Liver (tissue), 8 donors: ENCODE measurements at regions not wholly inside any gene's neighbourhood (a gene's known extent, or its start where the extent isn't known, plus 50 kb on each side); places are given as distances from the start of the nearest gene placed in this dataset.

Experiments used
- DNase-seq: peaks from one replicate; pipeline ENCODE4 v3.0.0-alpha.2; 2017; ENCODE audit warnings: low spot score
- H3K27ac ChIP-seq, 2 donors: one replicate each; pipeline ENCODE4 v1.7.0; 2013; ENCODE audit warnings: inconsistent platforms in 2 of 2, low read length in 2 of 2, control low read depth in 1 of 2, low read depth in 1 of 2, mild to moderate bottlenecking in 1 of 2
- H3K27me3 ChIP-seq, 4 donors: one replicate each; pipeline versions ENCODE4 v1.6.1 to v1.7.0; 2013; ENCODE audit warnings: low read length in 3 of 4, inconsistent platforms in 1 of 4, mild to moderate bottlenecking in 1 of 4, moderate library complexity in 1 of 4; ENCODE audit not compliant: control insufficient read depth in 4 of 4, insufficient read depth in 4 of 4
- H3K36me3 ChIP-seq, 4 donors: one replicate each; pipeline versions ENCODE4 v1.6.1 to v1.7.0; 2013; ENCODE audit warnings: low read length in 3 of 4, mild to moderate bottlenecking in 3 of 4, low read depth in 1 of 4, moderate library complexity in 1 of 4; ENCODE audit not compliant: control insufficient read depth in 4 of 4, insufficient read depth in 3 of 4
- H3K4me1 ChIP-seq, 4 donors: one replicate each; pipeline versions ENCODE4 v1.6.1 to v1.7.0; 2013; ENCODE audit warnings: low read length in 3 of 4, mild to moderate bottlenecking in 3 of 4, moderate library complexity in 1 of 4; ENCODE audit not compliant: control insufficient read depth in 4 of 4, insufficient read depth in 4 of 4
- H3K4me3 ChIP-seq, 3 donors: one replicate each; pipeline versions ENCODE4 v1.6.1 to v1.7.0; 2013; ENCODE audit warnings: low read length in 3 of 3, control low read depth in 1 of 3, low read depth in 1 of 3, mild to moderate bottlenecking in 1 of 3
- H3K9ac ChIP-seq, 2 donors: one replicate each; pipeline ENCODE4 v1.7.0; 2013; ENCODE audit warnings: low read length in 2 of 2, mild to moderate bottlenecking in 2 of 2, moderate library complexity in 2 of 2, control low read depth in 1 of 2, low read depth in 1 of 2
- H3K9me3 ChIP-seq, 4 donors: one replicate each; pipeline versions ENCODE4 v1.6.1 to v1.7.0; 2013; ENCODE audit warnings: low read length in 3 of 4; ENCODE audit not compliant: control insufficient read depth in 4 of 4
- EGR1 ChIP-seq, 2 donors: IDR thresholded peaks; 2 replicates each; pipeline ENCODE4 v1.6.1; 2016 to 2018; ENCODE audit warnings: antibody characterized with exemption in 2 of 2, low read depth in 2 of 2
- FOXA1 ChIP-seq: IDR thresholded peaks from 2 replicates; pipeline ENCODE4 v1.6.1; 2016; ENCODE audit warnings: antibody characterized with exemption
- GABPA ChIP-seq, 2 donors: IDR thresholded peaks in 1 of 2; conservative IDR thresholded peaks in 1 of 2; 2 replicates each; pipeline ENCODE4 v1.6.1; 2016; ENCODE audit warnings: antibody characterized with exemption in 2 of 2, mild to moderate bottlenecking in 1 of 2, moderate library complexity in 1 of 2
- HNF4A ChIP-seq, 2 donors: conservative IDR thresholded peaks; 2 replicates each; pipeline ENCODE4 v1.6.1; 2016; ENCODE audit warnings: antibody characterized with exemption in 2 of 2, mild to moderate bottlenecking in 2 of 2
- HNF4G ChIP-seq: IDR thresholded peaks from 2 replicates; pipeline ENCODE4 v1.6.1; 2016; ENCODE audit warnings: antibody characterized with exemption
- JUND ChIP-seq, 2 donors: IDR thresholded peaks; 2 replicates each; pipeline ENCODE4 v1.6.1; 2016; ENCODE audit warnings: antibody characterized with exemption in 2 of 2
- NR2F2 ChIP-seq: IDR thresholded peaks from 2 replicates; pipeline ENCODE4 v1.6.1; 2016; ENCODE audit warnings: antibody characterized with exemption
- RAD21 ChIP-seq, 2 donors: IDR thresholded peaks; 2 replicates each; pipeline ENCODE4 v1.6.1; 2016; ENCODE audit warnings: antibody characterized with exemption in 2 of 2, mild to moderate bottlenecking in 2 of 2
- RXRA ChIP-seq, 2 donors: IDR thresholded peaks; 2 replicates each; pipeline ENCODE4 v1.6.1; 2017 to 2018; ENCODE audit warnings: antibody characterized with exemption in 2 of 2, mild to moderate bottlenecking in 1 of 2
- SP1 ChIP-seq: IDR thresholded peaks from 2 replicates; pipeline ENCODE4 v1.6.1; 2018; ENCODE audit warnings: antibody characterized with exemption, mild to moderate bottlenecking
- TAF1 ChIP-seq: conservative IDR thresholded peaks from 2 replicates; pipeline ENCODE4 v1.6.1; 2016; ENCODE audit warnings: antibody characterized with exemption, mild to moderate bottlenecking
- YY1 ChIP-seq: IDR thresholded peaks from 2 replicates; pipeline ENCODE4 v1.6.1; 2016; ENCODE audit warnings: antibody characterized with exemption, mild to moderate bottlenecking
- WGBS: extraction: QIAGEN DNeasy Blood & Tissue Kit; methylation state at CpG from one replicate; pipeline ENCODE4 v1.1.7; 2013; 5-methylcytosine and 5-hydroxymethylcytosine counted together
- TF ChIP-seq, protein P1 (sequence below): IDR thresholded peaks from 2 replicates; pipeline ENCODE4 v1.6.1; 2016; ENCODE audit warnings: antibody characterized with exemption
- TF ChIP-seq, protein P2 (sequence below): IDR thresholded peaks from 2 replicates; pipeline ENCODE4 v1.6.1; 2016; ENCODE audit warnings: antibody characterized with exemption
- TF ChIP-seq, protein P3 (sequence below): IDR thresholded peaks from 2 replicates; pipeline ENCODE4 v1.6.1; 2016; ENCODE audit warnings: antibody characterized with exemption
- TF ChIP-seq, protein P4 (sequence below): fragments of 150-350 bp; IDR thresholded peaks from 2 replicates; pipeline ENCODE4 v1.5.1; 2017; ENCODE audit warnings: improper control_type of control experiment, low read depth, low read length; ENCODE audit not compliant: missing input control
- TF ChIP-seq, protein P5 (sequence below): IDR thresholded peaks from 2 replicates; pipeline ENCODE4 v1.6.1; 2016; ENCODE audit warnings: antibody characterized with exemption, mild to moderate bottlenecking
- donor health status: healthy.
- donor health status: healthy.
- donor health status: healthy.
- donor health status: healthy.
- donor health status: healthy.

DNA sequence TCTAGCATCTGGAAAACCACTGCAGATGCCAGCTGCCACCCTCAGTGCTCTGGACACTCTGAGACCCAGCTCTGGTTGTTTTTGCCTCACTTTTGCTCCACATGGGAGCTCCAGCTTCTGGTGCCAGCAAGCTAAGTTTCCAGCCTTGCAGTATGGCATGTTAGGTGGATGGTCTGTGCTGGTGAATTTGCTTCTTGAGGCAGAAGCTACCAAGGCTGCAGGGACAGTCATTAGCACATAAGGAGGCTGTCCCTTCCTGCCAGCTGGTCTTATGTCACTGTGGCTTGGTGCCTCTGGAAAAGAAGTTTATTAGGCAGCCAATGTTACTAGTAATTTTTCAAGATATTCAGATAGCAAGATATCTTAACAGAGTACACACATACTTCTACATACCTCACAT lies 64.2 kb upstream of the CSRP2 start:
- Histone ChIP-seq H3K27me3 (peaks cover 0 to 2% (median 0%) of the 10 kb centered on the region in 4 donors), H3K4me3 (no peak overlapping the region), H3K9me3 (no peaks in the 10 kb centered on the region), H3K36me3 (no peaks in the 10 kb centered on the region), H3K4me1 (no peaks in the 10 kb centered on the region), H3K27ac (no peak overlapping the region), H3K9ac (no peak overlapping the region)
- DNase-seq, result no peak
- no peak for TF ChIP-seq TAF1
- no peak for TF ChIP-seq SP1
- TF ChIP-seq EGR1 (IDR thresholded peaks at IDR 0.05; ENCODE audit: low read depth in 2 of 2), result no peak
- TF ChIP-seq FOXA1, result no peak
- no peak for TF ChIP-seq JUND (IDR thresholded peaks at IDR 0.05)
- TF ChIP-seq, protein P1, sequence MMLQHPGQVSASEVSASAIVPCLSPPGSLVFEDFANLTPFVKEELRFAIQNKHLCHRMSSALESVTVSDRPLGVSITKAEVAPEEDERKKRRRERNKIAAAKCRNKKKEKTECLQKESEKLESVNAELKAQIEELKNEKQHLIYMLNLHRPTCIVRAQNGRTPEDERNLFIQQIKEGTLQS, result no peak
- TF ChIP-seq, protein P2, sequence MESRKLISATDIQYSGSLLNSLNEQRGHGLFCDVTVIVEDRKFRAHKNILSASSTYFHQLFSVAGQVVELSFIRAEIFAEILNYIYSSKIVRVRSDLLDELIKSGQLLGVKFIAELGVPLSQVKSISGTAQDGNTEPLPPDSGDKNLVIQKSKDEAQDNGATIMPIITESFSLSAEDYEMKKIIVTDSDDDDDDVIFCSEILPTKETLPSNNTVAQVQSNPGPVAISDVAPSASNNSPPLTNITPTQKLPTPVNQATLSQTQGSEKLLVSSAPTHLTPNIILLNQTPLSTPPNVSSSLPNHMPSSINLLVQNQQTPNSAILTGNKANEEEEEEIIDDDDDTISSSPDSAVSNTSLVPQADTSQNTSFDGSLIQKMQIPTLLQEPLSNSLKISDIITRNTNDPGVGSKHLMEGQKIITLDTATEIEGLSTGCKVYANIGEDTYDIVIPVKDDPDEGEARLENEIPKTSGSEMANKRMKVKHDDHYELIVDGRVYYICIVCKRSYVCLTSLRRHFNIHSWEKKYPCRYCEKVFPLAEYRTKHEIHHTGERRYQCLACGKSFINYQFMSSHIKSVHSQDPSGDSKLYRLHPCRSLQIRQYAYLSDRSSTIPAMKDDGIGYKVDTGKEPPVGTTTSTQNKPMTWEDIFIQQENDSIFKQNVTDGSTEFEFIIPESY, result no peak
- TF ChIP-seq, protein P3, sequence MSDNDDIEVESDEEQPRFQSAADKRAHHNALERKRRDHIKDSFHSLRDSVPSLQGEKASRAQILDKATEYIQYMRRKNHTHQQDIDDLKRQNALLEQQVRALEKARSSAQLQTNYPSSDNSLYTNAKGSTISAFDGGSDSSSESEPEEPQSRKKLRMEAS, result no peak
- no peak for TF ChIP-seq RAD21 (IDR thresholded peaks at IDR 0.05)
- TF ChIP-seq, protein P4, sequence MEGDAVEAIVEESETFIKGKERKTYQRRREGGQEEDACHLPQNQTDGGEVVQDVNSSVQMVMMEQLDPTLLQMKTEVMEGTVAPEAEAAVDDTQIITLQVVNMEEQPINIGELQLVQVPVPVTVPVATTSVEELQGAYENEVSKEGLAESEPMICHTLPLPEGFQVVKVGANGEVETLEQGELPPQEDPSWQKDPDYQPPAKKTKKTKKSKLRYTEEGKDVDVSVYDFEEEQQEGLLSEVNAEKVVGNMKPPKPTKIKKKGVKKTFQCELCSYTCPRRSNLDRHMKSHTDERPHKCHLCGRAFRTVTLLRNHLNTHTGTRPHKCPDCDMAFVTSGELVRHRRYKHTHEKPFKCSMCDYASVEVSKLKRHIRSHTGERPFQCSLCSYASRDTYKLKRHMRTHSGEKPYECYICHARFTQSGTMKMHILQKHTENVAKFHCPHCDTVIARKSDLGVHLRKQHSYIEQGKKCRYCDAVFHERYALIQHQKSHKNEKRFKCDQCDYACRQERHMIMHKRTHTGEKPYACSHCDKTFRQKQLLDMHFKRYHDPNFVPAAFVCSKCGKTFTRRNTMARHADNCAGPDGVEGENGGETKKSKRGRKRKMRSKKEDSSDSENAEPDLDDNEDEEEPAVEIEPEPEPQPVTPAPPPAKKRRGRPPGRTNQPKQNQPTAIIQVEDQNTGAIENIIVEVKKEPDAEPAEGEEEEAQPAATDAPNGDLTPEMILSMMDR, result no peak
- TF ChIP-seq YY1, result no peak
- TF ChIP-seq HNF4A (conservative IDR thresholded peaks at IDR 0.05), result no peak
- no peak for TF ChIP-seq RXRA (IDR thresholded peaks at IDR 0.05)
- TF ChIP-seq NR2F2, result no peak
- TF ChIP-seq, protein P5, sequence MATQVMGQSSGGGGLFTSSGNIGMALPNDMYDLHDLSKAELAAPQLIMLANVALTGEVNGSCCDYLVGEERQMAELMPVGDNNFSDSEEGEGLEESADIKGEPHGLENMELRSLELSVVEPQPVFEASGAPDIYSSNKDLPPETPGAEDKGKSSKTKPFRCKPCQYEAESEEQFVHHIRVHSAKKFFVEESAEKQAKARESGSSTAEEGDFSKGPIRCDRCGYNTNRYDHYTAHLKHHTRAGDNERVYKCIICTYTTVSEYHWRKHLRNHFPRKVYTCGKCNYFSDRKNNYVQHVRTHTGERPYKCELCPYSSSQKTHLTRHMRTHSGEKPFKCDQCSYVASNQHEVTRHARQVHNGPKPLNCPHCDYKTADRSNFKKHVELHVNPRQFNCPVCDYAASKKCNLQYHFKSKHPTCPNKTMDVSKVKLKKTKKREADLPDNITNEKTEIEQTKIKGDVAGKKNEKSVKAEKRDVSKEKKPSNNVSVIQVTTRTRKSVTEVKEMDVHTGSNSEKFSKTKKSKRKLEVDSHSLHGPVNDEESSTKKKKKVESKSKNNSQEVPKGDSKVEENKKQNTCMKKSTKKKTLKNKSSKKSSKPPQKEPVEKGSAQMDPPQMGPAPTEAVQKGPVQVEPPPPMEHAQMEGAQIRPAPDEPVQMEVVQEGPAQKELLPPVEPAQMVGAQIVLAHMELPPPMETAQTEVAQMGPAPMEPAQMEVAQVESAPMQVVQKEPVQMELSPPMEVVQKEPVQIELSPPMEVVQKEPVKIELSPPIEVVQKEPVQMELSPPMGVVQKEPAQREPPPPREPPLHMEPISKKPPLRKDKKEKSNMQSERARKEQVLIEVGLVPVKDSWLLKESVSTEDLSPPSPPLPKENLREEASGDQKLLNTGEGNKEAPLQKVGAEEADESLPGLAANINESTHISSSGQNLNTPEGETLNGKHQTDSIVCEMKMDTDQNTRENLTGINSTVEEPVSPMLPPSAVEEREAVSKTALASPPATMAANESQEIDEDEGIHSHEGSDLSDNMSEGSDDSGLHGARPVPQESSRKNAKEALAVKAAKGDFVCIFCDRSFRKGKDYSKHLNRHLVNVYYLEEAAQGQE, result no peak

DNA sequence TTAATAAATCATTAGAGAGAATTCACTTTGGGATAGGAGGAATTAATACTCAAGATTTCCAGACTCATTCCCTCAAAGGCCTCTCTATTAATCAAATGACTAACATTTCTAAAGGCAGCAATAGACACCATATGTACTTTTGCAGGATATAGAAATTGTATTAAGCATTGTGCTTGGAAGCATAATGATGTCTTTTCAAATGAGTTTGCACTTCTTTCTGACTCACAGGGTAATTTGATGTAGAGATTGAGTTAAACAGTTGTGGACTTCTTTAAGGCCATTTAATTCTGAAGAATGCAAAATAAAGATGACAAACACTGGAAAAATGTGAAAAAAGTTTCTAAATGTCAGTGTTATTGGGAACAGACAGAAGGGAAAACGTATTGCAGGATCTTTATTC lies 63.4 kb upstream of the CSRP2 start:
- H3K27ac ChIP-seq, result no peak overlapping the region
- H3K27me3 ChIP-seq, result no peaks in the 10 kb centered on the region
- TF ChIP-seq, protein P3, result no peak
- TF ChIP-seq HNF4G (no peak), GABPA (IDR thresholded peaks at IDR 0.05 in 1 of 2, conservative IDR thresholded peaks at IDR 0.05 in 1 of 2) (no peak), NR2F2 (no peak), RXRA (IDR thresholded peaks at IDR 0.05) (no peak), JUND (IDR thresholded peaks at IDR 0.05) (no peak), SP1 (no peak), FOXA1 (no peak)
- WGBS, result 58% methylated on average over 1 of the region's 1 CpG
- no peaks in the 10 kb centered on the region for H3K36me3 ChIP-seq
- DNase-seq, result no peak
- no peak overlapping the region for H3K4me3 ChIP-seq
- H3K9me3 ChIP-seq, result no peaks in the 10 kb centered on the region
- H3K9ac ChIP-seq, result no peak overlapping the region
- no peaks in the 10 kb centered on the region for H3K4me1 ChIP-seq
